ENCODE measurements at regions not wholly inside any gene's neighbourhood (a gene's known extent, or its start where the extent isn't known, plus 50 kb on each side); places are given as distances from the start of the nearest gene placed in this dataset.

GRCh38 chr17:34527908-34528470, 51.4 kb upstream of the TMEM132E start:
- H3K4me3 Mint-ChIP-seq, result no peak overlapping the region
- no peaks in the 10 kb centered on the region for H3K36me3 Mint-ChIP-seq
- no peaks in the 10 kb centered on the region for H3K4me1 Mint-ChIP-seq
- no peaks in the 10 kb centered on the region for H3K9me3 Mint-ChIP-seq
- H3K27me3 Mint-ChIP-seq, result peaks cover 20% of the 10 kb centered on the region
- no peak overlapping the region for H3K27ac Mint-ChIP-seq

GRCh38 chr17:34527136-34527907, 52.1 kb upstream of the TMEM132E start:
- Mint-ChIP-seq H3K27ac (no peak overlapping the region), H3K27me3 (peaks cover 16% of the 10 kb centered on the region), H3K4me3 (no peak overlapping the region), H3K9me3 (no peaks in the 10 kb centered on the region), H3K4me1 (no peaks in the 10 kb centered on the region), H3K36me3 (no peaks in the 10 kb centered on the region)

- peaks cover 12% of the 10 kb centered on the region for H3K27me3 Mint-ChIP-seq
- no peaks in the 10 kb centered on the region for H3K9me3 Mint-ChIP-seq
- H3K27ac Mint-ChIP-seq, result no peak overlapping the region
- H3K36me3 Mint-ChIP-seq, result no peaks in the 10 kb centered on the region
- no peaks in the 10 kb centered on the region for H3K4me1 Mint-ChIP-seq
- no peak overlapping the region for H3K4me3 Mint-ChIP-seq
These were observed 53.7 kb upstream of the TMEM132E start for GRCh38 chr17:34525651-34526050.

GRCh38 chr17:34521955-34522354, 57.4 kb upstream of the TMEM132E start:
- Mint-ChIP-seq H3K36me3 (no peaks in the 10 kb centered on the region), H3K4me1 (no peaks in the 10 kb centered on the region), H3K4me3 (no peak overlapping the region), H3K9me3 (no peaks in the 10 kb centered on the region), H3K27me3 (peaks cover 9% of the 10 kb centered on the region), H3K27ac (no peak overlapping the region)

GRCh38 chr17:34519282-34519681, 60.1 kb upstream of the TMEM132E start:
- Mint-ChIP-seq H3K9me3 (no peaks in the 10 kb centered on the region), H3K4me1 (no peaks in the 10 kb centered on the region), H3K27ac (no peak overlapping the region), H3K36me3 (no peaks in the 10 kb centered on the region), H3K4me3 (no peak overlapping the region), H3K27me3 (peaks cover 17% of the 10 kb centered on the region)

- H3K9me3 Mint-ChIP-seq, result no peaks in the 10 kb centered on the region
- peaks cover 17% of the 10 kb centered on the region for H3K27me3 Mint-ChIP-seq
- H3K4me3 Mint-ChIP-seq, result no peak overlapping the region
- H3K4me1 Mint-ChIP-seq, result no peaks in the 10 kb centered on the region
- peak overlapping the region in 1 of 3 donors; percentile 39 for H3K27ac Mint-ChIP-seq
- no peaks in the 10 kb centered on the region for H3K36me3 Mint-ChIP-seq
These were observed 62.0 kb upstream of the TMEM132E start for GRCh38 chr17:34517406-34517805.

GRCh38 chr17:34511931-34512330, 67.5 kb upstream of the TMEM132E start:
- Mint-ChIP-seq H3K27me3 (peaks cover 22% of the 10 kb centered on the region), H3K27ac (no peak overlapping the region), H3K4me1 (peaks cover 0 to 6% (median 3%) of the 10 kb centered on the region in 3 donors), H3K36me3 (no peaks in the 10 kb centered on the region), H3K4me3 (no peak overlapping the region), H3K9me3 (no peaks in the 10 kb centered on the region)

GRCh38 chr17:34511265-34511664, 68.1 kb upstream of the TMEM132E start:
- H3K36me3 Mint-ChIP-seq, result no peaks in the 10 kb centered on the region
- H3K27me3 Mint-ChIP-seq, result peaks cover 22% of the 10 kb centered on the region
- H3K9me3 Mint-ChIP-seq, result no peaks in the 10 kb centered on the region
- H3K4me1 Mint-ChIP-seq, result peaks cover 0 to 6% (median 3%) of the 10 kb centered on the region in 3 donors
- H3K27ac Mint-ChIP-seq, result no peak overlapping the region
- no peak overlapping the region for H3K4me3 Mint-ChIP-seq

GRCh38 chr17:34504814-34505484, 74.4 kb upstream of the TMEM132E start:
- no peaks in the 10 kb centered on the region for H3K4me1 Mint-ChIP-seq
- H3K4me3 Mint-ChIP-seq, result no peak overlapping the region
- no peaks in the 10 kb centered on the region for H3K36me3 Mint-ChIP-seq
- peaks cover 8% of the 10 kb centered on the region for H3K27me3 Mint-ChIP-seq
- H3K9me3 Mint-ChIP-seq, result no peaks in the 10 kb centered on the region
- no peak overlapping the region for H3K27ac Mint-ChIP-seq

GRCh38 chr17:34503528-34504195, 75.7 kb upstream of the TMEM132E start:
- Mint-ChIP-seq H3K36me3 (no peaks in the 10 kb centered on the region), H3K4me1 (no peaks in the 10 kb centered on the region), H3K9me3 (no peaks in the 10 kb centered on the region), H3K4me3 (no peak overlapping the region), H3K27me3 (peaks cover 6% of the 10 kb centered on the region), H3K27ac (no peak overlapping the region)

- Mint-ChIP-seq H3K27ac (no peak overlapping the region), H3K27me3 (peaks cover 6% of the 10 kb centered on the region), H3K36me3 (no peaks in the 10 kb centered on the region), H3K4me3 (no peak overlapping the region), H3K9me3 (no peaks in the 10 kb centered on the region), H3K4me1 (no peaks in the 10 kb centered on the region)
These were observed 77.0 kb upstream of the TMEM132E start for GRCh38 chr17:34502426-34502825.

- H3K27me3 Mint-ChIP-seq, result peaks cover 6% of the 10 kb centered on the region
- H3K9me3 Mint-ChIP-seq, result no peaks in the 10 kb centered on the region
- H3K4me1 Mint-ChIP-seq, result no peaks in the 10 kb centered on the region
- no peaks in the 10 kb centered on the region for H3K36me3 Mint-ChIP-seq
- H3K4me3 Mint-ChIP-seq, result no peak overlapping the region
- H3K27ac Mint-ChIP-seq, result no peak overlapping the region
These were observed 79.8 kb upstream of the TMEM132E start for GRCh38 chr17:34499576-34499975.

- no peaks in the 10 kb centered on the region for H3K4me1 Mint-ChIP-seq
- peaks cover 21% of the 10 kb centered on the region for H3K27me3 Mint-ChIP-seq
- no peaks in the 10 kb centered on the region for H3K9me3 Mint-ChIP-seq
These were observed 85.5 kb upstream of the TMEM132E start for GRCh38 chr17:34493917-34494316.

GRCh38 chr17:34487626-34488025, 91.8 kb upstream of the TMEM132E start:
- Mint-ChIP-seq H3K27me3 (peaks cover 25% of the 10 kb centered on the region), H3K27ac (no peak overlapping the region), H3K4me1 (no peaks in the 10 kb centered on the region), H3K36me3 (no peaks in the 10 kb centered on the region), H3K4me3 (no peak overlapping the region), H3K9me3 (no peaks in the 10 kb centered on the region)

More at GRCh38 chr17:34493917-34494316, 85.5 kb upstream of the TMEM132E start:
- H3K36me3 Mint-ChIP-seq, result no peaks in the 10 kb centered on the region
- peak overlapping the region in 1 of 4 donors; percentile 6 for H3K4me3 Mint-ChIP-seq
- peak overlapping the region in 1 of 3 donors; percentile 13 for H3K27ac Mint-ChIP-seq

- H3K27me3 Mint-ChIP-seq, result peaks cover 21% of the 10 kb centered on the region
These were observed 92.6 kb upstream of the TMEM132E start for GRCh38 chr17:34486761-34487160.

More at GRCh38 chr17:34486761-34487160, 92.6 kb upstream of the TMEM132E start:
- H3K36me3 Mint-ChIP-seq, result no peaks in the 10 kb centered on the region
- H3K4me1 Mint-ChIP-seq, result no peaks in the 10 kb centered on the region
- no peak overlapping the region for H3K27ac Mint-ChIP-seq
- H3K4me3 Mint-ChIP-seq, result no peak overlapping the region
- H3K9me3 Mint-ChIP-seq, result no peaks in the 10 kb centered on the region

Measured in IgD-negative memory B cell (primary cell).